Hippocampal formation (tissue), 2 donors: ENCODE measurements at regions not wholly inside any gene's neighbourhood (a gene's known extent, or its start where the extent isn't known, plus 50 kb on each side); places are given as distances from the start of the nearest gene placed in this dataset.

Experiments used
- DNase-seq, 2 donors: peaks; one replicate each; lab custom pipeline; 2025; lab: John Stamatoyannopoulos, UW

GRCh38 chr3:19717736-19718135 is 216.3 kb downstream of the EFHB start:
- DNase-seq = no peak

- DNase-seq = no peak
These were observed 222.7 kb downstream of the EFHB start for GRCh38 chr3:19711160-19711782.

DNA sequence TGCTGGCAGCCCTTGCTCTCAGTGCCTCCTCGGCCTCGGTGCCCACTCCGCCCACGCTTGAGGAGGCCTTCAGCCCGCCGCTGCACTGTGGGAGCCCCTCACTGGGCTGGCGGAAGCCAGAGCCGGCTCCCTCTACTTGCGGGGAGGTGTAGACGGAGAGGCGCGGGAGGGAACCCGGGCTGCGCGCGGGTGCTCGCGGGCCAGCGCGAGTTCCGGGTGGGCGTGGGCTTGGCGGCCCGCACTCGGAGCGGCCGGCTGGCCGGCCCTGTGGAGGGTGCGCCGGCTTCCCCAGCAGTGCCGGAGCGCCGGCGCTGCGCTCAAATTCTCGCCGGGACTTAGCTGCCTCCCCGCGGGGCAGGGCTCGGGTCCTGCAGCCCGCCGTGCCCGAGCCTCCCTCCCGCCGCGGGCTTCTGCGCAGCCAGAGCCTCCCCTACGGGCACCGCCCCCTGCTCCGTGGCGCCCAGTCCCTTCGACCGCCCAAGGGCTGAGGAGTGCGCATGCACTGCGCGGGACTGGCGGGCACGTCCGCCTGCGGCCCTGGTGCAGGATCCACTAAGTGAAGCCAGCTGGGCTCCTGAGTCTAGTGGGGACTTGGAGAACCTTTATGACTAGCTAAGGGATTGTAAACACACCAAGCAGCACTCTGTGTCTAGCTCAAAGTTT is 231.5 kb downstream of the EFHB start:
- no peak for DNase-seq

DNA sequence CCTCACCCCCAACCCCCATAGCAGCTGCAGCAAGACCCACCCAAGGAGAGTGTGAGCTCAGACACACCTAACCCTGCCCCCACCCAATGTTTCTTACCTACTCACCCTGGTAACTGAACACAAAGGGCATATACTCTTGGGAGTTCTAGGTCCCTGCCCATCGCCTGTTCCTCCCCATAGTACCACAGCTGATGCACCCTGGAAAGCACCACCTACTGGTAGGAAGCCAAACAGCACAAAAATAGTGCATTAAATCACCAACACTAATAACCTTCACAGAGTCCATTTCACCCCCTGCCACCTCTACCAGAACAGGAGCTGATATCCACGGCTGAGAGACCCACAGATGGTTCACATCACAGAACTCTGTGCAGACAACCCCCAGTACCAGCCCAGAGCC is 245.2 kb downstream of the EFHB start:
- DNase-seq = no peak

DNA sequence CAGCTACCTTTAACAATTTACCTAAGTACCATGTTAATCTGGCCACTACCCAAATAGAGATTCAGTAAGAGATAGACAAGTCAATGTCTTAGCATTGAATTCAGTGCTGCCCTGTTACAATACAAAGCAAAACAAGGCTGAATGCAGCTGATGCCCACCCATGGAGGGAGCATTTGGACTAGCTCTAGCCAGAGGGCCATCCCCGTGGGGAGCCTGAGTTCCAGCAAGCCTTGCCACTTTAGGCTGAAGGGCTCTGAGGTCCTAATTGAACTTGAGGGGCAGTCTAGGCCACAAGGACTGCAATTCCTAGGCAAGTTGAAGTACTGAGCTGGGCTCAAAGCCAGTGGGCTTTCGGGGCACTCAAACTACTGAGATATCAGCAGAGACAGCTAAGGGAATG is 265.9 kb downstream of the EFHB start:
- DNase-seq = no peak

GRCh38 chr3:19662486-19662885 is 271.5 kb downstream of the EFHB start:
- no peak for DNase-seq

DNA sequence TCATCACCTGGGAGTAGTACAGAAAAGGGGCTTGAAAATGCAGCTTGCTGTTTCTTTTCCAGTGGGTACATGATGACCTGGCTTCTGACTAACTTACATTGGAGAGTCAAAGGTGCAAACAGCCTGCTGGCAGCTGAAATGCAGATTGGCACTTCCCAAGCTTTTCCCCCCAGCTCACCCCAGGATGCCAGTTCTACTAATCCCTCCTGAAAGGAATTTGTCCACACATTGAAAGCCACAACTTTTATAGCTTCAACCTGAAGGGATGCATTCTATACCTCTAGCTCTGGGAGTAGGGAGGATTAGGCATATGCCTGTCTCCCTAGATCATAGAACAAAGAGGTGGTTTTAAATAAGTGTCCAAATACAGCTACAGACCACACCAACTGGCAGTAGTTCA is 281.7 kb downstream of the EFHB start:
- no peak for DNase-seq

GRCh38 chr3:19645093-19645492 is 288.9 kb downstream of the EFHB start:
- no peak for DNase-seq

DNA sequence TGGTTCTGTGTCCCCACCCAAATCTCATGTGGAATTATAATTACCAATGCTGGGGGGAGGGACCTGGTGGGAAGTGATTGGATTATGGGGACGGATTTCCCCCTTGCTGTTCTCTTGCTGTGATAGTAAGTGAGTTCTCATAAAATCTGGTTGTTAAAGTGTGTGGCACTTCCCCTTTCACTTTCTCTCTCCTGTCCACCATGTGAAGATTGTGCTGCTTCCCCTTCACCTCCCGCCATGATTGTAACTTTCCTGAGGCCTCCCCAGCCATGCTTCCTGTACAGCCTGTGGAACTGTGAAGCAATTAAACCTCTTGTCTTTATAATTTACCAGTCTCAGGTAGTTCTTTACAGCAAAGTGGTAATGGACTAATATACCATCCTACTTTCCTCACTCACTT is 289.6 kb downstream of the EFHB start:
- no peak for DNase-seq

- no peak for DNase-seq
These were observed 292.6 kb downstream of the EFHB start for GRCh38 chr3:19641408-19641807.

DNA sequence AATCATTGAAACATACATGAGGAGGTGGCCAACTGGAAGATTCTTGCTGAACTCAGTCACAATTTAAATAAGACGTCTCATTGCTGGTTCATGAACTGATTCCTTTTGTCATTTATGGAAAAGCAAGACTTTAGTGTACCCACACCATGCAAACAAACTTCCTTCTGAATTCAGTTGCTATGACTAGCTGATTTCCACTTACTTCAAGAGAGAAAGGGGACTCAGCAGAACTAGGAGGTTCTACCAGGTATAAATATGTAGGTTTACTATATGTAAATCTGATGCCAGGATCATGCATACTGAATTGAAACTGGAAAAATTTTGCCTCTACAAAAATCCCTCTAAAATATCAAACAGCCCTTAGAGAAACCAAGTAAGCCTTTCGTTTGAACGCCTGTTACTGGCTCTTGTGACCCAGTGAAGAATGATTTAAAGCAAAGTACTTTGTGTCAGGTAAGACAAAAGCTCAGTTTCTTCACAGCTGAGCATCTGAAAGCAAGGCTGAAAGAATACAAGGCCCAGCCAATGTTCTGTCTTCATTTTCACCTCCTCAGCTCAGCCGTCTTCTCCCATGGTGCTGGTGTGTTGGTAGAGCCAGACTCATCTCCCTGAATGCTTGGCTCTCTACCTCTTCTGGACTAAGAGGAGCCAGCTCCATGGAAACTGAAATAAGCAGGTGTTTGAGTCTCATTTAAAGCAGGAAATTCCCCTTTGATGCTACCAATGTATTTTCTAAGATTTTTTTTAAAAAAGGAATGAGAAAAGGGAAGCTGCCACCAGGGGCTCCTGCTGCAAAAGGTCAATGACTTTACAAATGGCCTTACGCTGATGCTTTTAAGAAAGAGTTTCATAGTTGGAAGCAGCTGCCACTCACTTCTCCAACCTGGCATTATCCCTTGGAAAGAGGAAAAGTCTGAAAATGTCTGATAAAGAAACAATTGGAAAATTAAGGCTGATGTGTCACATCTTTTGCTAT is 301.6 kb downstream of the EFHB start:
- DNase-seq = no peak

GRCh38 chr3:19598870-19599269 is 335.1 kb downstream of the EFHB start:
- DNase-seq = no peak

- no peak for DNase-seq
These were observed 337.6 kb downstream of the EFHB start for GRCh38 chr3:19596408-19596807.

- DNase-seq = no peak
These were observed 338.1 kb downstream of the EFHB start for GRCh38 chr3:19595884-19596283.
